Stomach (tissue), 4 donors: ENCODE measurements at regions not wholly inside any gene's neighbourhood (a gene's known extent, or its start where the extent isn't known, plus 50 kb on each side); places are given as distances from the start of the nearest gene placed in this dataset.

Experiments
- CTCF ChIP-seq, 7 experiments: fragments of 450-650 bp in 4 of 7; fragments of 200-600 bp in 3 of 7; sonication (generic) in 3 of 7; IDR thresholded peaks; one replicate each; pipeline ENCODE4 v1.5.1; 2016 to 2019; ENCODE audit warnings: antibody characterized with exemption in 7 of 7, control low read depth in 2 of 7, mild to moderate bottlenecking in 1 of 7
- POLR2A ChIP-seq, 4 donors: fragments of 450-650 bp; IDR thresholded peaks; one replicate each; pipeline ENCODE4 v1.6.1; 2016; ENCODE audit warnings: antibody characterized with exemption in 4 of 4, control low read depth in 2 of 4, mild to moderate bottlenecking in 1 of 4, moderate library complexity in 1 of 4
- POLR2AphosphoS5 ChIP-seq, 3 donors: sonication (generic); formaldehyde crosslinking; IDR thresholded peaks; one replicate each; pipeline ENCODE4 v1.6.1; 2016; ENCODE audit warnings: antibody characterized with exemption in 3 of 3

- TF ChIP-seq CTCF (IDR thresholded peaks at IDR 0.05), result no peak
- TF ChIP-seq POLR2A (IDR thresholded peaks at IDR 0.05), result no peak
- TF ChIP-seq POLR2AphosphoS5 (IDR thresholded peaks at IDR 0.05), result no peak
These were observed 153.8 kb upstream of the CYLC2 start for GRCh38 chr9:102841376-102841775.
